ENCODE measurements at regions not wholly inside any gene's neighbourhood (a gene's known extent, or its start where the extent isn't known, plus 50 kb on each side); places are given as distances from the start of the nearest gene placed in this dataset.
"Not testable (repeated sequence)": the region's sequence is repeated elsewhere in the genome, so short reads cannot be mapped to it uniquely, and the experiment has no call there.

- Histone ChIP-seq H3K36me3 (no peaks in the 10 kb centered on the region), H3K9me3 (no peaks in the 10 kb centered on the region), H3K4me3 (replicated peaks in 1 of 3) (no peak overlapping the region), H3K27ac (no peak overlapping the region), H3K27me3 (no peaks in the 10 kb centered on the region), H3K4me1 (no peaks in the 10 kb centered on the region)
- WGBS, 2 donors: 84 to 85% methylated on average over 2 of the region's 2 CpGs
- TF ChIP-seq, protein P1, sequence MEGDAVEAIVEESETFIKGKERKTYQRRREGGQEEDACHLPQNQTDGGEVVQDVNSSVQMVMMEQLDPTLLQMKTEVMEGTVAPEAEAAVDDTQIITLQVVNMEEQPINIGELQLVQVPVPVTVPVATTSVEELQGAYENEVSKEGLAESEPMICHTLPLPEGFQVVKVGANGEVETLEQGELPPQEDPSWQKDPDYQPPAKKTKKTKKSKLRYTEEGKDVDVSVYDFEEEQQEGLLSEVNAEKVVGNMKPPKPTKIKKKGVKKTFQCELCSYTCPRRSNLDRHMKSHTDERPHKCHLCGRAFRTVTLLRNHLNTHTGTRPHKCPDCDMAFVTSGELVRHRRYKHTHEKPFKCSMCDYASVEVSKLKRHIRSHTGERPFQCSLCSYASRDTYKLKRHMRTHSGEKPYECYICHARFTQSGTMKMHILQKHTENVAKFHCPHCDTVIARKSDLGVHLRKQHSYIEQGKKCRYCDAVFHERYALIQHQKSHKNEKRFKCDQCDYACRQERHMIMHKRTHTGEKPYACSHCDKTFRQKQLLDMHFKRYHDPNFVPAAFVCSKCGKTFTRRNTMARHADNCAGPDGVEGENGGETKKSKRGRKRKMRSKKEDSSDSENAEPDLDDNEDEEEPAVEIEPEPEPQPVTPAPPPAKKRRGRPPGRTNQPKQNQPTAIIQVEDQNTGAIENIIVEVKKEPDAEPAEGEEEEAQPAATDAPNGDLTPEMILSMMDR (IDR thresholded peaks at IDR 0.05): no peak
- no peak for TF ChIP-seq POLR2A (IDR thresholded peaks at IDR 0.05)
- intact Hi-C loops (cut with DNase I): loop anchor here (10.0 kb wide), 1 partner anchor 289 kb away; no protein-coding TSS in a partner anchor
- no peak for DNase-seq
Measured at GRCh38 chr1:67503974-67504373, 73.8 kb upstream of the SERBP1 start.

DNA sequence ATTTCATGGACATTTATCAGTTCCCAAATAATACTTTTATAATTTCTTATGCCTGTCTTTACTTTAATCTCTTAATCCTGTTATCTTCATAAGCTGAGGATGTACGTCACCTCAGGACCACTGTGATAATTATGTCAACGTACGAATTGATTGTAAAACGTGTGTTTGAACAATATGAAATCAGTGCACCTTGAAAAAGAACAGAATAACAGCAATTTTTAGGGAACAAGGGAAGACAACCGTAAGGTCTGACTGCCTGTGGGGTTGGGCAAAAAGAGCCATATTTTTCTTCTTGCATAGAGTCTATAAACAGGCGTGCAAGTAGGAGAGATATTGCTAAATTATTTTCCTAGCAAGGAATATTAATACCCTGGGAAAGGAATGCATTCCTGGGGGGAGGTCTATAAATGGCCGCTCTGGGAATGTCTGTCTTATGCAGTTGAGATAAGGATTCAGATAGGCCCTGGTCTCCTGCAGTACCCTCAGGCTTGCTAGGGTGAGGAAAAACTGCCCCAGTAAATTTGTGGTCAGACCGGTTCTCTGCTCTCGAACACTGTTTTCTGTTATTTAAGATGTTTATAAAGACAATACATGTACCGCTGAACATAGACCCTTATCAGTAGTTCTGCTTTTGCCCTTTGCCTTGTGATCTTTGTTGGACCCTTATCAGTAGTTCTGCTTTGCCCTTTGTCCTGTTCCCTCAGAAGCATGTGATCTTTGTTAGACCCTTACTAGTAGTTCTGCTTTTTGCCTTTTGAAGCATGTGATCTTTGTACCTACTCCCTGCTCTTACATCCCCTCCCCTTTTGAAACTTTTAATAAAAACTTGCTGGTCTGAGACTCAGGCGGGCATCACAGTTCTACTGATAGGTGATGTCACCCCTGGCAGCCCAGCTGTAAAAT, 83.4 kb upstream of the SERBP1 start:
- DNase-seq; H3K36me3 ChIP-seq; H3K4me3 ChIP-seq (replicated peaks in 1 of 3); H3K27ac ChIP-seq; H3K4me1 ChIP-seq; H3K9me3 ChIP-seq; H3K27me3 ChIP-seq; intact Hi-C loops (cut with DNase I): not testable (repeated sequence)
- WGBS, 2 donors: 88 to 93% methylated on average over 11 of the region's 11 CpGs

GRCh38 chr1:67514300-67514699, 84.1 kb upstream of the SERBP1 start:
- Histone ChIP-seq H3K9me3 (no peaks in the 10 kb centered on the region), H3K36me3 (no peaks in the 10 kb centered on the region), H3K4me1 (no peaks in the 10 kb centered on the region), H3K27me3 (no peaks in the 10 kb centered on the region), H3K4me3 (replicated peaks in 1 of 3) (no peak overlapping the region), H3K27ac (no peak overlapping the region)
- WGBS, 2 donors: 96% methylated on average over 4 of the region's 4 CpGs
- TF ChIP-seq, protein P1 (IDR thresholded peaks at IDR 0.05): no peak
- no peak for TF ChIP-seq POLR2A (IDR thresholded peaks at IDR 0.05)
- DNase-seq: no peak
- intact Hi-C loops (cut with DNase I): no loop called here

DNA sequence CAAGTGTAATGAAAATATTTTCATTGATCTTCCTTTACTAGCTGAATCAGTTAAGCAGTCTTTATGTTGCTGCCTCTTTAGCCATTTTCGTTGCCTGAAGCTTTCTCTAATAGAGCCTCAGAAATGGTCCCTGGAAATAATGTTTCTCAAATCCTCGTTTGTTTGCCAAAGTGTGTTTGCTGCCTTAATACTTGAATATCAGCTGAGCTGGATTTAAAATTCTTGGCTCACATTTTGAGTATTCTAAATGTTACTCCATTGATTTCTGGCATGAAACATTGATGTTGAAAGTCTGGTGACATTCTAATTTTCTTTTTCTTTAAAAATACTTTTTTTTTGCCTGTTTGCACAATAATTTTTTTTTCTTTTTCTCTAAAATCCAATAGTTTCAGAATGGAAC, 84.6 kb upstream of the SERBP1 start:
- Histone ChIP-seq H3K9me3 (no peaks in the 10 kb centered on the region), H3K4me1 (no peaks in the 10 kb centered on the region), H3K27me3 (no peaks in the 10 kb centered on the region), H3K27ac (no peak overlapping the region), H3K36me3 (no peaks in the 10 kb centered on the region), H3K4me3 (replicated peaks in 1 of 3) (no peak overlapping the region)
- DNase-seq: no peak
- TF ChIP-seq, protein P1 (IDR thresholded peaks at IDR 0.05): no peak
- TF ChIP-seq POLR2A (IDR thresholded peaks at IDR 0.05): no peak
- intact Hi-C loops (cut with DNase I): no loop called here
- WGBS, 2 donors: 57 to 65% methylated on average over 2 of the region's 2 CpGs

GRCh38 chr1:67515324-67516080, 85.3 kb upstream of the SERBP1 start:
- Histone ChIP-seq H3K9me3 (no peaks in the 10 kb centered on the region), H3K36me3 (no peaks in the 10 kb centered on the region), H3K4me3 (replicated peaks in 1 of 3) (no peak overlapping the region), H3K4me1 (no peaks in the 10 kb centered on the region), H3K27ac (no peak overlapping the region), H3K27me3 (no peaks in the 10 kb centered on the region)
- 79 to 87% methylated on average over 2 of the region's 2 CpGs for WGBS, 2 donors
- intact Hi-C loops (cut with DNase I): no loop called here
- DNase-seq: no peak
- TF ChIP-seq, protein P1 (IDR thresholded peaks at IDR 0.05): no peak
- no peak for TF ChIP-seq POLR2A (IDR thresholded peaks at IDR 0.05)

Data from thyroid gland (tissue), 4 donors.